GM23338 (cell line): ENCODE measurements at regions not wholly inside any gene's neighbourhood (a gene's known extent, or its start where the extent isn't known, plus 50 kb on each side); places are given as distances from the start of the nearest gene placed in this dataset.

ENCODE experiments used
- CREB1 ChIP-seq: fragments of 250-450 bp; sonication (Bioruptor Pico); IDR thresholded peaks from 2 replicates; pipeline ENCODE4 v1.5.0; 2020; ENCODE audit warnings: low read depth, mild to moderate bottlenecking, moderate library complexity
- CTCF ChIP-seq, 2 experiments: fragments of 200-600 bp in 1 of 2; sonication (generic) in 1 of 2; conservative IDR thresholded peaks; 2 replicates each; pipeline versions ENCODE4 v1.5.1 to v1.6.1; 2016 to 2017; ENCODE audit warnings: antibody characterized with exemption in 2 of 2, low read depth in 2 of 2, mild to moderate bottlenecking in 2 of 2, moderate library complexity in 1 of 2
- EZH2 ChIP-seq: fragments of 200-600 bp; sonication (generic); IDR thresholded peaks from one replicate; pipeline ENCODE4 v1.8.0; 2017; ENCODE audit warnings: antibody characterized with exemption, mild to moderate bottlenecking, low read depth; ENCODE audit not compliant: unreplicated experiment
- EZH2phosphoT487 ChIP-seq: fragments of 200-600 bp; sonication (generic); IDR thresholded peaks from one replicate; pipeline ENCODE4 v1.8.1; 2018; ENCODE audit warnings: antibody characterized with exemption; ENCODE audit not compliant: unreplicated experiment
- POLR2AphosphoS5 ChIP-seq: IDR thresholded peaks from 2 replicates; pipeline ENCODE4 v1.6.1; 2016; ENCODE audit warnings: antibody characterized with exemption, low read depth
- REST ChIP-seq: IDR thresholded peaks from one replicate; pipeline ENCODE4 v1.6.1; 2018; ENCODE audit warnings: antibody characterized with exemption; ENCODE audit not compliant: unreplicated experiment

- TF ChIP-seq CTCF (conservative IDR thresholded peaks at IDR 0.05; ENCODE audit: low read depth in 2 of 2) = no peak
- TF ChIP-seq POLR2AphosphoS5 = no peak
- no peak for TF ChIP-seq EZH2
- no peak for TF ChIP-seq REST
- no peak for TF ChIP-seq CREB1
- no peak for TF ChIP-seq EZH2phosphoT487
Observed at GRCh38 chr16:26365161-26365940, 673.6 kb downstream of the HS3ST4 start.
